K562 (cell line): ENCODE measurements at regions not wholly inside any gene's neighbourhood (a gene's known extent, or its start where the extent isn't known, plus 50 kb on each side); places are given as distances from the start of the nearest gene placed in this dataset.

Source experiments
- ATAC-seq: fragments of 200-7000 bp; cut with Tn5 transposase; 3 replicates; pipeline ENCODE4 v1.9.1; 2020; ENCODE audit warnings: moderate library complexity
- BruUV-seq: library from RNA; stranded (reverse); fragments of 400-500 nt; replicated peaks from 2 replicates; lab custom pipeline; 2021; lab: Mats Ljungman, UMichigan
- CTCF ChIA-PET: fragments of 300-600 bp; formaldehyde crosslinking; extraction: SDS; loops from one replicate; lab custom pipeline; 2021; ENCODE audit warnings: low intra/inter-chr PET ratio; lab: Yijun Ruan, JAX
- POLR2A ChIA-PET: fragments of 300-600, 350-650 bp; sonication (Branson Sonifier 250); formaldehyde crosslinking; extraction: SDS; loops from one replicate; lab custom pipeline; 2021; ENCODE audit warnings: antibody characterized with exemption, inconsistent platforms; lab: Yijun Ruan, JAX
- DNase-seq, 4 experiments: peaks; one replicate each; pipeline versions ENCODE4 v3.0.0 to v3.0.0-alpha.2; 2011 to 2018; ENCODE audit warnings: low spot score in 3 of 4, mixed read lengths in 3 of 4; ENCODE audit errors: extremely low read depth in 1 of 4
- FAIRE-seq: peaks from 2 replicates; lab custom pipeline; 2011; peaks lifted over from hg19 to GRCh38; lab: Jason Lieb, UNC
- H2AFZ ChIP-seq: 2 replicates; pipeline ENCODE4 v1.6.0; 2011; ENCODE audit warnings: low read depth, low read length, control low read depth, inconsistent platforms
- H3K27ac ChIP-seq: fragments of 200-600 bp; 3 replicates; pipeline ENCODE4 v1.8.0; 2011; ENCODE audit warnings: low read depth, mild to moderate bottlenecking, control low read depth, inconsistent platforms, low read length, moderate library complexity, mixed read lengths; ENCODE audit errors: extremely low read depth
- H3K27me3 ChIP-seq, 2 experiments: fragments of 300-600 bp in 1 of 2; 2 replicates in 1 of 2; 3 replicates in 1 of 2; pipeline versions ENCODE4 v1.6.0 to v1.8.0; 2011; ENCODE audit warnings: inconsistent platforms in 2 of 2, low read length in 2 of 2, mild to moderate bottlenecking in 1 of 2, mixed read lengths in 1 of 2, moderate library complexity in 1 of 2; ENCODE audit not compliant: control insufficient read depth in 2 of 2, insufficient read depth in 2 of 2
- H3K36me3 ChIP-seq: fragments of 300-600 bp; 3 replicates; pipeline ENCODE4 v1.8.0; 2011; ENCODE audit warnings: mild to moderate bottlenecking, low read length, inconsistent platforms; ENCODE audit not compliant: control insufficient read depth, insufficient read depth
- H3K4me1 ChIP-seq, 2 experiments: fragments of 200-600 bp in 1 of 2; replicated peaks in 1 of 2; 2 replicates in 1 of 2; 3 replicates in 1 of 2; pipeline versions ENCODE4 v1.5.1 to v1.8.0; 2011; ENCODE audit warnings: inconsistent platforms in 2 of 2, low read length in 2 of 2, mild to moderate bottlenecking in 1 of 2, mixed read lengths in 1 of 2, moderate library complexity in 1 of 2; ENCODE audit not compliant: control insufficient read depth in 2 of 2, insufficient read depth in 2 of 2
- H3K4me2 ChIP-seq: 2 replicates; pipeline ENCODE4 v1.6.1; 2011; ENCODE audit warnings: low read length, control low read depth, inconsistent platforms, mixed read lengths; ENCODE audit not compliant: insufficient read depth
- H3K4me3 ChIP-seq: fragments of 200-600 bp; sonication (generic), shearing (Covaris generic); 2 replicates; pipeline ENCODE4 v1.5.1; 2016; ENCODE audit warnings: control low read depth, inconsistent platforms
- H3K79me2 ChIP-seq: fragments of 200-600 bp; 3 replicates; pipeline ENCODE4 v1.8.0; 2011; ENCODE audit warnings: low read length, inconsistent platforms; ENCODE audit not compliant: control insufficient read depth, insufficient read depth
- H3K9ac ChIP-seq, 2 experiments: 2 replicates each; pipeline versions ENCODE4 v1.6.0 to v1.6.1; 2011; ENCODE audit warnings: low read depth in 2 of 2, low read length in 2 of 2, control low read depth in 1 of 2, inconsistent platforms in 1 of 2, mild to moderate bottlenecking in 1 of 2, mixed read lengths in 1 of 2; ENCODE audit not compliant: insufficient read depth in 1 of 2
- H3K9me1 ChIP-seq: one replicate; pipeline ENCODE4 v1.6.0; 2011; ENCODE audit warnings: inconsistent platforms, mild to moderate bottlenecking, low read length, moderate library complexity; ENCODE audit not compliant: control insufficient read depth, insufficient read depth
- H3K9me3 ChIP-seq: replicated peaks from 2 replicates; pipeline ENCODE4 v1.5.1; 2011; ENCODE audit warnings: low read depth, low read length, inconsistent platforms; ENCODE audit not compliant: control insufficient read depth, insufficient read depth
- H4K20me1 ChIP-seq: replicated peaks from 2 replicates; pipeline ENCODE4 v1.6.1; 2011; ENCODE audit warnings: low read length, inconsistent platforms, mixed read lengths; ENCODE audit not compliant: control insufficient read depth, insufficient read depth
- HNRNPLL ChIP-seq: fragments of 200-400 bp; formaldehyde crosslinking; IDR thresholded peaks from 2 replicates; pipeline ENCODE4 v1.6.1; 2017; ENCODE audit warnings: low read length, low read depth, mild to moderate bottlenecking; ENCODE audit not compliant: poor library complexity, severe bottlenecking
- L3MBTL2 ChIP-seq: fragments of 450-650 bp; IDR thresholded peaks from 2 replicates; pipeline ENCODE4 v1.6.1; 2016; ENCODE audit warnings: mild to moderate bottlenecking, moderate library complexity
- NCOA6 ChIP-seq: fragments of 450-650 bp; IDR thresholded peaks from 2 replicates; pipeline ENCODE4 v1.6.1; 2017; ENCODE audit warnings: mild to moderate bottlenecking
- PHF21A ChIP-seq: fragments of 450-650 bp; IDR thresholded peaks from 2 replicates; pipeline ENCODE4 v1.6.1; 2017; ENCODE audit warnings: low read depth, borderline replicate concordance
- RAD51 ChIP-seq: fragments of 450-650 bp; IDR thresholded peaks from 2 replicates; pipeline ENCODE4 v1.7.1; 2016; ENCODE audit warnings: low read depth, mild to moderate bottlenecking, borderline replicate concordance
- SLC30A9 ChIP-seq: fragments of 250-450 bp; sonication (Bioruptor Pico); IDR thresholded peaks from 2 replicates; pipeline ENCODE4 v1.8.0; 2022; ENCODE audit warnings: mild to moderate bottlenecking, moderate library complexity
- YY1 ChIP-seq, 3 experiments: IDR thresholded peaks; 2 replicates each; pipeline ENCODE4 v1.6.1; 2011; ENCODE audit warnings: low read length in 2 of 3, mild to moderate bottlenecking in 2 of 3, moderate library complexity in 2 of 3, borderline replicate concordance in 1 of 3, control low read depth in 1 of 3, low read depth in 1 of 3; ENCODE audit not compliant: insufficient read depth in 3 of 3, insufficient replicate concordance in 2 of 3, control insufficient read depth in 1 of 3, insufficient read length in 1 of 3; ENCODE audit errors: extremely low read depth in 1 of 3
- WGBS: fragments of 100-300 bp; shearing (Covaris generic); methylation state at CpG from one replicate; pipeline ENCODE4 v1.1.6; 2016; ENCODE audit warnings: low coverage, mixed read lengths; ENCODE audit not compliant: insufficient coverage; ENCODE audit errors: missing lambda C conversion rate; 5-methylcytosine and 5-hydroxymethylcytosine counted together
- in situ Hi-C: fragments of 300-500 bp; cut with MboI; formaldehyde crosslinking; loops from 4 replicates; pipeline ENCODE4 v1.15.0; 2018; ENCODE audit warnings: inconsistent platforms, mixed read lengths
- intact Hi-C: fragments of 100-400 bp; cut with micrococcal nuclease; formaldehyde crosslinking; loops from 2 replicates; pipeline ENCODE4 v1.14.2; 2022
- TF ChIP-seq, protein P1 (sequence below), 2 experiments: fragments of 450-650 bp; IDR thresholded peaks; 2 replicates each; pipeline ENCODE4 v1.6.1; 2016; ENCODE audit warnings: mild to moderate bottlenecking in 2 of 2, borderline replicate concordance in 1 of 2, low read depth in 1 of 2, moderate library complexity in 1 of 2
- TF ChIP-seq, protein P2 (sequence below), 2 experiments: IDR thresholded peaks; 2 replicates each; pipeline ENCODE4 v1.6.1; 2012; ENCODE audit warnings: improper control_type of control experiment in 2 of 2, low read depth in 2 of 2, low read length in 2 of 2, borderline replicate concordance in 1 of 2
- TF ChIP-seq, protein P3 (sequence below), 2 experiments: fragments of 450-650 bp; conservative IDR thresholded peaks; 2 replicates each; pipeline ENCODE4 v1.6.1; 2017; ENCODE audit warnings: mild to moderate bottlenecking in 2 of 2, moderate library complexity in 2 of 2

DNA sequence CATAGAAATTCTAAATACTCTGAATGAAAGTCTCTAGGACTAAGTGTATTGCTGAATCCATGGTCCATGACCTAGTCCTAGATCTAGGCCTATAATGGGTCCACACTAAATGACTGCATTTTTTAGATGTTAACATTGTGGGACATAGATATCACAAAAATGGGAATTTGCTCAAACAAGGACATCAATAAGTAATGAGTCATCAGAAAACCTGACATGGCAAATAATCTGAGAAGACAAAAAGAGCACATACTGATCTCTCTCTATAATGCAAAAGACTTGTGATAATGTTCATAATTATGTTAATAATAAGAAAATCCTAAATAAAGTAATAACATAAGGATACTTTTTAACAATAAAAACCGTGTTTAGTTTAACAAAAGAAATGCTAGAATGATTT, 1168.4 kb downstream of the FSCB start:
- CTCF ChIA-PET = no interaction called here
- in situ Hi-C loops = no loop called here
- POLR2A ChIA-PET = no interaction called here
- TF ChIP-seq, protein P1, sequence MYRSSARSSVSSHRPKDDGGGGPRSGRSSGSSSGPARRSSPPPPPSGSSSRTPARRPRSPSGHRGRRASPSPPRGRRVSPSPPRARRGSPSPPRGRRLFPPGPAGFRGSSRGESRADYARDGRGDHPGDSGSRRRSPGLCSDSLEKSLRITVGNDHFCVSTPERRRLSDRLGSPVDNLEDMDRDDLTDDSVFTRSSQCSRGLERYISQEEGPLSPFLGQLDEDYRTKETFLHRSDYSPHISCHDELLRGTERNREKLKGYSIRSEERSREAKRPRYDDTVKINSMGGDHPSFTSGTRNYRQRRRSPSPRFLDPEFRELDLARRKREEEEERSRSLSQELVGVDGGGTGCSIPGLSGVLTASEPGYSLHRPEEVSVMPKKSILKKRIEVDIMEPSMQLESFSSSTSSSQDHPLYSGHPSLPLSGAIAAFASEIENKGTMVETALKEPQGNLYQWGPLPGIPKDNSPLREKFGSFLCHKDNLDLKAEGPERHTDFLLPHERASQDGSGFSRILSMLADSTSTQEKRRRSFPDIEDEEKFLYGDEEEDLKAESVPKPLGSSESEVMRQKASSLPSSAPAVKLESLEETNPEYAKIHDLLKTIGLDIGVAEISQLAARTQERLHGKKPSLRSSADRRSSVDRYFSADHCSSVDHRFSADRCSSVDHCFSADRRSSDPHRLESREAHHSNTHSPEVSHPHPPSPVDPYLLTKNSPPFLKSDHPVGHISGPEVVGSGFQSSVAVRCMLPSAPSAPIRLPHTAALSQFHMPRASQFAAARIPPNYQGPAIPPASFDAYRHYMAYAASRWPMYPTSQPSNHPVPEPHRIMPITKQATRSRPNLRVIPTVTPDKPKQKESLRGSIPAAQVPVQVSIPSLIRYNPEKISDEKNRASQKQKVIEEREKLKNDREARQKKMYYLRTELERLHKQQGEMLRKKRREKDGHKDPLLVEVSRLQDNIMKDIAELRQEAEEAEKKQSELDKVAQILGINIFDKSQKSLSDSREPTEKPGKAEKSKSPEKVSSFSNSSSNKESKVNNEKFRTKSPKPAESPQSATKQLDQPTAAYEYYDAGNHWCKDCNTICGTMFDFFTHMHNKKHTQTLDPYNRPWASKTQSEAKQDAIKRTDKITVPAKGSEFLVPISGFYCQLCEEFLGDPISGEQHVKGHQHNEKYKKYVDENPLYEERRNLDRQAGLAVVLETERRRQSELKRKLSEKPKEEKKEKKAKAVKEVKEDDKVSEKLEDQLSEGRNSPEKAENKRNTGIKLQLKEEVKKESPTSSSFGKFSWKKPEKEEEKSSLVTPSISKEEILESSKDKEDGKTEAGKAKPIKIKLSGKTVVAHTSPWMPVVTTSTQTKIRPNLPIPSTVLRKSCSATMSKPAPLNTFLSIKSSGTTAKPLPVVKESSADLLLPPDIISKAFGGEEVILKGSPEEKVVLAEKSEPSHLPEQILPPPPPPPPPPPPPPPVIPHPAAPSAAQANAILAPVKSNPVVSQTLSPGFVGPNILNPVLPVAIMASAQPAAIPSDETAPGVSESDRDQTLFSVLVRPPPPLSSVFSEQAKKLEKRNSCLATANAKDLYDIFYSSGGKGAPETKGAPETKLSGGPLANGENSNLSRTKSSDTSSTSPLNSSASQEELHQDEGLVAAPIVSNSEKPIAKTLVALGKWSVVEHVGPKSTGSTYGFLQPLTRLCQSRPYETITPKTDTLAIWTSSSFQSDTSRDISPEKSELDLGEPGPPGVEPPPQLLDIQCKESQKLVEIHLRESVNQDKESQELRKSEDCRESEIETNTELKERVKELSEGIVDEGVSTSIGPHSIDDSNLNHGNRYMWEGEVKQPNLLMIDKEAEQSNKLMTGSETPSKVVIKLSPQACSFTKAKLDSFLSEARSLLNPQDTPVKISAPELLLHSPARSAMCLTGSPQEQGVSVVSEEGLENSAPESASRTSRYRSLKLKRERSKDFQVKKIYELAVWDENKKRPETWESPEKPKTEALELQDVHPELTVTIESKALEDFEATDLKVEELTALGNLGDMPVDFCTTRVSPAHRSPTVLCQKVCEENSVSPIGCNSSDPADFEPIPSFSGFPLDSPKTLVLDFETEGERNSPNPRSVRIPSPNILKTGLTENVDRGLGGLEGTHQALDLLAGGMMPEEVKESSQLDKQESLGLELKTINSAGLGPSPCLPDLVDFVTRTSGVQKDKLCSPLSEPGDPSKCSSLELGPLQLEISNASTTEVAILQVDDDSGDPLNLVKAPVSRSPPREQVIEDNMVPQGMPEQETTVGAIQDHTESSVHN (IDR thresholded peaks at IDR 0.05; ENCODE audit: borderline replicate concordance in 1 of 2, low read depth in 1 of 2) = no peak
- TF ChIP-seq HNRNPLL (no peak), RAD51 (no peak), NCOA6 (no peak), YY1 (IDR thresholded peaks at IDR 0.05; ENCODE audit: borderline replicate concordance in 1 of 3, control insufficient read depth in 1 of 3, extremely low read depth in 1 of 3, insufficient read depth in 3 of 3, insufficient read length in 1 of 3, insufficient replicate concordance in 2 of 3, low read depth in 1 of 3, low read length in 2 of 3) (no peak), SLC30A9 (CRISPR knock-in tag) (no peak), L3MBTL2 (no peak), PHF21A (no peak)
- TF ChIP-seq, protein P2, sequence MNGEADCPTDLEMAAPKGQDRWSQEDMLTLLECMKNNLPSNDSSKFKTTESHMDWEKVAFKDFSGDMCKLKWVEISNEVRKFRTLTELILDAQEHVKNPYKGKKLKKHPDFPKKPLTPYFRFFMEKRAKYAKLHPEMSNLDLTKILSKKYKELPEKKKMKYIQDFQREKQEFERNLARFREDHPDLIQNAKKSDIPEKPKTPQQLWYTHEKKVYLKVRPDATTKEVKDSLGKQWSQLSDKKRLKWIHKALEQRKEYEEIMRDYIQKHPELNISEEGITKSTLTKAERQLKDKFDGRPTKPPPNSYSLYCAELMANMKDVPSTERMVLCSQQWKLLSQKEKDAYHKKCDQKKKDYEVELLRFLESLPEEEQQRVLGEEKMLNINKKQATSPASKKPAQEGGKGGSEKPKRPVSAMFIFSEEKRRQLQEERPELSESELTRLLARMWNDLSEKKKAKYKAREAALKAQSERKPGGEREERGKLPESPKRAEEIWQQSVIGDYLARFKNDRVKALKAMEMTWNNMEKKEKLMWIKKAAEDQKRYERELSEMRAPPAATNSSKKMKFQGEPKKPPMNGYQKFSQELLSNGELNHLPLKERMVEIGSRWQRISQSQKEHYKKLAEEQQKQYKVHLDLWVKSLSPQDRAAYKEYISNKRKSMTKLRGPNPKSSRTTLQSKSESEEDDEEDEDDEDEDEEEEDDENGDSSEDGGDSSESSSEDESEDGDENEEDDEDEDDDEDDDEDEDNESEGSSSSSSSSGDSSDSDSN (IDR thresholded peaks at IDR 0.05; ENCODE audit: borderline replicate concordance in 1 of 2, low read depth in 2 of 2, low read length in 2 of 2) = no peak
- TF ChIP-seq, protein P3, sequence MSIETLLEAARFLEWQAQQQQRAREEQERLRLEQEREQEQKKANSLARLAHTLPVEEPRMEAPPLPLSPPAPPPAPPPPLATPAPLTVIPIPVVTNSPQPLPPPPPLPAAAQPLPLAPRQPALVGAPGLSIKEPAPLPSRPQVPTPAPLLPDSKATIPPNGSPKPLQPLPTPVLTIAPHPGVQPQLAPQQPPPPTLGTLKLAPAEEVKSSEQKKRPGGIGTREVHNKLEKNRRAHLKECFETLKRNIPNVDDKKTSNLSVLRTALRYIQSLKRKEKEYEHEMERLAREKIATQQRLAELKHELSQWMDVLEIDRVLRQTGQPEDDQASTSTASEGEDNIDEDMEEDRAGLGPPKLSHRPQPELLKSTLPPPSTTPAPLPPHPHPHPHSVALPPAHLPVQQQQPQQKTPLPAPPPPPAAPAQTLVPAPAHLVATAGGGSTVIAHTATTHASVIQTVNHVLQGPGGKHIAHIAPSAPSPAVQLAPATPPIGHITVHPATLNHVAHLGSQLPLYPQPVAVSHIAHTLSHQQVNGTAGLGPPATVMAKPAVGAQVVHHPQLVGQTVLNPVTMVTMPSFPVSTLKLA (conservative IDR thresholded peaks at IDR 0.05) = no peak

More for the DNA sequence above, 1168.4 kb downstream of the FSCB start:
- Histone ChIP-seq H3K27me3 (no peaks in the 10 kb centered on the region), H2AFZ (no peak overlapping the region), H3K79me2 (no peaks in the 10 kb centered on the region), H3K4me2 (no peak overlapping the region), H4K20me1 (no peaks in the 10 kb centered on the region), H3K9ac (no peak overlapping the region), H3K27ac (no peak overlapping the region), H3K4me1 (no peaks in the 10 kb centered on the region), H3K9me3 (no peaks in the 10 kb centered on the region), H3K36me3 (no peaks in the 10 kb centered on the region), H3K4me3 (no peak overlapping the region), H3K9me1 (no peaks in the 10 kb centered on the region)
- intact Hi-C loops = no loop called here
- DNase-seq (no peak), FAIRE-seq (no peak), ATAC-seq (no peak)
- no TSS peak for BruUV-seq
- WGBS = 0% methylated on average over 1 of the region's 1 CpG
